ENCODE measurements at regions not wholly inside any gene's neighbourhood (a gene's known extent, or its start where the extent isn't known, plus 50 kb on each side); places are given as distances from the start of the nearest gene placed in this dataset.
"Not testable (repeated sequence)": the region's sequence is repeated elsewhere in the genome, so short reads cannot be mapped to it uniquely, and the experiment has no call there.

DNA sequence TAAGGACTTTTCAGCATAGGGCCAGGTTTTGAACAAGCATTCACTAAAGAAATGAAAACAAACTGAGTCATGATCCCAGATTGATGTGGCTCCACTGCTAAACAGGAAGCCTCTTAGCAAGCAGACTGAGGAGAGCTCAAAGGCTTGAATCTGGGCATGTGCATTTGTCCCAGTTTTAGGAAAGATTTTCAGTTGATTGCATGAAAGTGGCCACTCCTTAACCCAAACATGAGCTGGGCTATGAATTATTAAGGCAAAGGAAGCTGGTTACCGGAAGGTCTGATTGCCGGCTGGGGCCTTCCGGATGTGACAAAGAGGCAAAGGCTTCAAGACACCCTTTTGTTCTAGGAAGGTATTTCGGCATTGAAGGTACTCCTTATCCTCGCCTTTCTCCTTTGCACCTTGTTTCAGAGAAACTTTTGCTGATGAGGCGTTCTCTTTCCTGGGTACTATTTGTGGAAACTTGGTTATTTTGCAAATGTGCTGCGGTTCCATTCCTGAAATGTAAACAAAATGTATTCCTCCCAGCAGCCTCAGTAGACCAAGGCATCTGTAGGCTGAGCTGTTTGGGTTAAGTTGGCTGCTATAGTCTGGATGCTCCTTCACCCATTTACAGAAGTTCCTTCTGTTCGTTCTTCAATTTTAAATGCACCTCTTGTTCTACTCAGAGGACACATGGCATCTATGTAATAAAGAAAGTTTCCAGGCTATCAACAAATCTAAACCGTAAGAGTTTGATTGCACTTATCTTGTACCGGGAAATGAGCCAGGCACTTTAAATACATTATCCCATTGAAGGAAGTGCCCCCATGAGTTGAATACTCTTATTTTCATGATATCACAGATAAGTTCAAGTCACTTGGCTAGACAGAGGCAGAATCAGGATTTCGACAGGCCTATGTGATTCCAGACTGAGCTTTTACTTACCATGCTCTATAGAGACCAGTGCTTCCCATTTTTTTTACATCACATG lies 115.6 kb upstream of the METAP2 start:
- peak; percentile 17 for DNase-seq

- DNase-seq: no peak
Observed at GRCh38 chr12:95365912-95366311, 108.0 kb upstream of the METAP2 start.

- peak; percentile 40 for DNase-seq
Observed at GRCh38 chr12:95368931-95369330, 105.0 kb upstream of the METAP2 start.

DNA sequence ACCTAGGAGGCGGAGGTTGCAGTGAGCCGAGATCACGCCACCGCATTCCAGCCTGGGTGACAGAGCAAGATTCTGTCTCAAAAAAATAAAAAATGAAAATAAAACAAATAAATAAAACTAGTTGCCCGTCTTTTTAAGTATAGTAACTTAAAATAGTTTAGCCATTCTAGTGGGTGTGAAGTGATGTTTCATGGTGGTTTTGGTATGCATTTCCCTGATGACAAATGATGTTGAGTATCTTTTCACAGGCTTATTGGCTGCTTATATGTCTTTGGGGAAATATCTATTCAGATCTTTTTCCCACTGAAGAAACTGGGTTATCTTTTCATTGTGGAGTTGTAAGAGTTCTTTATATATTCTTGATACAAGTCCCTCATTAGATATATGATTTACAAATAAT lies 102.4 kb upstream of the METAP2 start:
- DNase-seq: no peak

DNA sequence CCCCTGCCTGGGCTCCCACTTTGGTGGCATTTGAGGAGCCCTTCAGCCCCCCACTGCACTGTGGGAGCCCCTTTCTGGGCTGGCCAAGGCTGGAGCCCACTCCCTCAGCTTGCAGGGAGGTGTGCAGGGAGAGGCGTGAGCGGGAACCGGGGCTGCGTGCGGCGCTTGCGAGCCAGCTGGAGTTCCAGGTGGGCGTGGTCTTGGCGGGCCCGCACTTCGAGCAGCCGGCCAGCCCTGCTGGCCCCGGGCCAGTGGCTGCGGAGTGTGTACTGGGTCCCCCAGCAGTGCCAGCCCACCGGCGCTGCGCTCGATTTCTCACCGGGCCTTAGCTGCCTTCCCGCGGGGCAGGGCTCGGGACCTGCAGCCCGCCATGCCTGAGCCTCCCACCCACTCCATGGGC lies 94.5 kb upstream of the METAP2 start:
- not testable (repeated sequence) for DNase-seq

GRCh38 chr12:95380334-95380733 lies 93.6 kb upstream of the METAP2 start:
- DNase-seq: not testable (repeated sequence)

GRCh38 chr12:95380997-95381786 lies 92.8 kb upstream of the METAP2 start:
- DNase-seq: no peak

DNA sequence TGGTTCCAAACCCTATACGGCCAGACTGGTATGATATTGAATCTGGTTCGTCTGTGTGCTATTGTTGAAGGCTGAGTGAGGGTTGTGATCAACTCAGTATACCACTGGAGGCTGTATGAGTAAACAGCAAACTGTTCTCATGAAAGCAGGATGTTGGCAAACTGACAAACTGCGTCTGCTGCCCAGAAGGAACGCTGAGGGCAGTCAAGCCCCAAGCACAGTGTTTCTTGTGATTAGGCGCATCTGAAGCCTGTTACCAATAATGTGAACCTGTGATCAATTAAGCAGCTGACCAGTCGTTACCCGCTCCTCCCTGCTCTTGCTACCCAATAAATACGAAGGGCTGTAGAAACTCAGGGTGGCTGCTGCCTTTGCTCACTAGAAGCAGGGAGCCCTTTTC lies 90.0 kb upstream of the METAP2 start:
- peak; percentile 44 for DNase-seq

GRCh38 chr12:95384785-95385184 lies 89.2 kb upstream of the METAP2 start:
- DNase-seq: no peak

- peak; percentile 20 for DNase-seq
Observed at GRCh38 chr12:95385246-95386035, 88.5 kb upstream of the METAP2 start.

- DNase-seq: no peak
Observed at GRCh38 chr12:95386051-95386450, 87.9 kb upstream of the METAP2 start.

DNA sequence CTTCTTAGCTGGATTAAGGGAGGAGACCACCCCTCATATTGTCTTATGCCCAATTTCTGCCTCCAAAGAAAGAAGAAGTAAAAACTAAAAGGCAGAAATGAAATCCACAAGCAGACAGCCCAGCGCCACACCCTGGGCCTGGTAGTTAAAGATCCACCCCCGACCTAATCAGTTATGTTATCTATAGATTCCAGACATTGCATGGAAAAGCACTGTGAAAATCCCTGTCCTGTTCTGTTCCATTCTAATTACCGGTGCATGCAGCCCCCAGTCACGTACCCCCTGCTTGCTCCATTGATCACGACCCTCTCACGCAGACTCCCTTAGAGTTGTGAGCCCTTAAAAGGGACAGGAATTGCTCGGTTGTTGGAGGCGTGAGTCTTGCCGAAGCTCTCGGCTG lies 85.7 kb upstream of the METAP2 start:
- DNase-seq: not testable (repeated sequence)

GRCh38 chr12:95390192-95390591 lies 83.8 kb upstream of the METAP2 start:
- no peak for DNase-seq

DNA sequence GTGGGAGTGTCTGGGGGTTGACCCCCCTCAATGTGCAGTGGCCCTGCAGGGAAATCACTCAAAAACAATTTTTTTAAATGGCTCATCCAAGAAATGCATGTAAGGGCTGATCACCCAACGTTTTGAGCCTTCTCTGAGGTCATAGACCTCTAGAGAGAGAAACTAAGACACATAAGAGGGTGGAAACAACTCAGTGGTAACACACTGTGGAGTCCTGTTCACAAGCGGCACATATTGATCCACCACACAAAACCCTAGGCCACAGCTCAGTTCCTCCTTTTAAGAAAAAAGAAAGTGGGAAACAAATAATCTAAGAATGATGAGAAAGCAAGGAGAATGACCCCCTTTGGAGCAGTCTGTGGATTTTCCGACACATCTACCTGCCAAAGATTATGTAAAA lies 83.0 kb upstream of the METAP2 start:
- DNase-seq: no peak

DNA sequence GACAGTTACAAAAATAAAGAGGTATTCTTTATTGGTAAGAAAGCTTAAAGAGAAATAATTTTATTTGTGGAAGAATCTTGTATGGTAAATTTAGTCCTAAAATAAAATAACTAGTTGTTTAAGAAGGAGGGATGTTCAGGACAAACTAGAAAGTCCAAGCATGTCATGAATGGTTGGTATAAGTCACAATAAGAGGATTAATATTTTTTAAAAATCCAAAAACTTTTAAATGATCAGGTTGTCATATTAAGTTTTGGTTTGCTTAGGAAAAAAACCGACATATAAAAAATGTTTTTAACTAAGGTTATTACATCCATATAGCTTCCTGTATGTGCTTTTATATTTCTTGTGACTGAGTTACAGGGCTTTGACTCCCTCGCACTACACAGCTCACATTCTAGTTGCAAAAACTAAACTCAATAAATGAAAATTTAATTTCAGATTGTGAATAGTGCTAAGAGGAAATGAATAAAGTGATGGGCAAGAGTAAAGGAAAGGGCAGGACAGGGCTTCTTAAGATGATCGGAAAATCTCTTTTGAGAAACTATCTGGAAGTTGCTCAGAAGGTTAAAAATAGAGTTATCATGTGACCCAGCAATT lies 80.7 kb upstream of the METAP2 start:
- DNase-seq: no peak

DNA sequence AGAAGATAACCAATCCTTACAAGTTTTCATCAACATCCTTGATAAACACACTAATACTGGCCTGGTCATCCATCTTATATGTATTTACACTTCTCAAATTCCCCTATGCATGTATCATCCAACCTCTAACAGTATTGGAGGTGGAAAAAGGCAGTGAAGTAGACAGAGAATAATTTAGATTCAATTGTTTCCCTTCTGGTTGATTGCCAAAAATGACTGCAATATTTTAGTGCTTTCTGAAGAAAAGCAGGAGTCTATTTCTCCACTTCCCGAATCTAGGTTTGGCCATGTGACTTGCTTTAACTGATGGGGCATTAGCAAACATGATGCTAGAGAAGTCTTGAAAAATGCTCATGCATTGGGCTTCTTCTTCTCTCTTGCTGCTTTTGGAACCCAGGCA lies 78.3 kb upstream of the METAP2 start:
- DNase-seq: peak; percentile 26

DNA sequence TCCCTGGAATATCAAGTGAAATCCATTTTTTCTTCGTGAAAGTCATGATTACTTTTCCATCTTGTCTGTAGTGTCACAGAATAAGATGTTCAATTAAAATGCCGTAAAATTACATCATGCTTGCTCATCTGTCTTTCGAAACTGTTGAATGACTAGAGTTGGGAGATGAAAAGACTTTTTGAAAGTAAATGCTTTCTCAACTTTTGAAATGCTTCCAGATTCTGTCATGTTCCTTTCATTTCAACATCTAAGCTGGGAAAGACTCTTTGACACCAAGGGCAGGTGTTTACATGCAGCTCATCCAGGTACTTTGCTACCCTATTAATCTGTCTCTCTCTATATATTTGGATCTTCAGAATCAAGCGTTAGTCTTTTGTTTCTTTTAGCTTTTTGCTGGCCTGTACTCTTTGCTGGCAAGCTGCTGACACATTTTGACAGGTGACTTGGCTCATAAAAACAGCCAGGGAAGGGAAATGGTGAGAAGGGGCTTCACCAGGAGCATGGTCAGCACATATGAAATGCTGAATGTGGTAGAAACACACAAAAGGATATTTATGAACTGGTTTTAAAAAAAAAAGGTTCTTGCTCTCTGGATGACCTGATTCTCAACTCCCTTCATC lies 77.0 kb upstream of the METAP2 start:
- DNase-seq: peak; percentile 71

GRCh38 chr12:95397571-95397970 lies 76.4 kb upstream of the METAP2 start:
- DNase-seq: no peak

DNA sequence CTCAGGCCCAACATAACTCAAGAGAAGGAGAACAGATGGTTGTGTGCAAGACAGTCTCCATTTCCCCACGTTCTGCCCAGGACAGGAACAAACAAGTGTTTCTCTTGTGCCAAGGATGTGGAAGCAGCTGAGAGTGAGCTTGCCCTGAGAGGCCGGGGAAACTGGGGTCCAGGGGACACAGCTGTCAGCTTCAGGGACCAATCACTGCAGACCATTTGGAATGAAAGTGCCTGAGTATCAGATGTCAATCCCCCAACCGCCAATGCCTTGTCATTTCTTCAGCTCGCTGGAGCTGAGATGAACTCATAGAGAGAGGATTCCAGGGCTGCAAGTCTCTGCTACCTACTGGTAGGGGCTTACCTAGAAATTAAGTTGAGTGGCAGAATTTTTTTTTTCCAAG lies 71.9 kb upstream of the METAP2 start:
- no peak for DNase-seq

GRCh38 chr12:95408201-95408600 lies 65.8 kb upstream of the METAP2 start:
- no peak for DNase-seq

DNA sequence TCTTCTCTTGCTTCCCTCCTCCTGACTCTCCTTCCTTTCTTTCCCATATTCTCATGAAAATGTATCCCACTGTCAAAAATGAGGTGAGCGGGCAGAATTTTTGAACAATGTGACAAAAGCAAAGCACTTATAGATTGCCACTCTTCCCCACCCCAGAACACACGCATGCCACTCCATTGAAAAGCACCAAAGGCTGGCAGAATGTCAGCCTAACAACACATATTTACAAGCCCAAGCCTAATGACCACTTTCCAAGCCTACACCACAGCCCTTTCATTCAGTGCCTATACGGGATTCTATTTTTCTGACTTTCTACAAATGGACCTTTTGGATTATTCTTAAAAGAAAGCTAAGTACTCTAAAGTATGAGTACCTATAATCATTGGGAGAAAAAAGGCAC lies 62.9 kb upstream of the METAP2 start:
- DNase-seq: no peak

- no peak for DNase-seq
Observed at GRCh38 chr12:95411466-95411865, 62.5 kb upstream of the METAP2 start.

Data from fibroblast of skin of right biceps (primary cell).